ENCODE measurements at regions not wholly inside any gene's neighbourhood (a gene's known extent, or its start where the extent isn't known, plus 50 kb on each side); places are given as distances from the start of the nearest gene placed in this dataset.
"Not testable (repeated sequence)": the region's sequence is repeated elsewhere in the genome, so short reads cannot be mapped to it uniquely, and the experiment has no call there.

DNA sequence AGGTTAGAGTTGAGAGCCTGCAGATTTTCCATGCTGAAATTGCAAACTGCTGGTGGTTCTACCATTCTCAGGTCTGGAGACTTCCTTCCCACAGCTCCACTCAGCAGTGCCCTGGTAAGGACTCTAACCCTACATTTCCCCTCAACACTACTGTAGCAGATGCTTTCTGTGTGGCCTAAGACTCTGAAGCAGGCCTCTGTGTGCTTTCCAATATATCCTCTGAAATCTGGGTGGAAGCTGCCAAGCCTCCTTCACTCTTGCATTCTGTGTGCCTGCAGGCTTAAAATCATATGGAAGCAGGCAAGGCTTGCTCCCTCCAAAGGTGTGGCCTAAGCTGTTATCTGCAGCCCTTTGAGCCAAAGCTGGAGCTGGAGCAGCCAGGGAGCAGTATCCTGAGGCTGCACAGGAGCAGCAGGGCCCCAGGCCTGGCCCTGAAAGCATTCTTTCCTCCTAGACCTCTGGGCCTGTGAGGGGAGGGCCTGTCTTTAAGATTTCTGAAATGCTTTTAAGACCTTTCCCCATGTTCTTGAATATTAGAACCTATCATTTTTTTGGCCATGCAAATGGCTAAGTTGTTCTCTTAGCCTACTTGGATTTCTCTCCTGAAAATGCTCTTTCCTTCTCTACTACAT, 134.1 kb upstream of the TSHZ3 start:
- Mint-ChIP-seq H3K4me3 (no peak overlapping the region), H3K27me3 (peaks cover 3% of the 10 kb centered on the region), H3K27ac (no peak overlapping the region), H3K4me1 (no peaks in the 10 kb centered on the region), H3K9me3 (peaks cover 9% of the 10 kb centered on the region), H3K36me3 (no peaks in the 10 kb centered on the region)

DNA sequence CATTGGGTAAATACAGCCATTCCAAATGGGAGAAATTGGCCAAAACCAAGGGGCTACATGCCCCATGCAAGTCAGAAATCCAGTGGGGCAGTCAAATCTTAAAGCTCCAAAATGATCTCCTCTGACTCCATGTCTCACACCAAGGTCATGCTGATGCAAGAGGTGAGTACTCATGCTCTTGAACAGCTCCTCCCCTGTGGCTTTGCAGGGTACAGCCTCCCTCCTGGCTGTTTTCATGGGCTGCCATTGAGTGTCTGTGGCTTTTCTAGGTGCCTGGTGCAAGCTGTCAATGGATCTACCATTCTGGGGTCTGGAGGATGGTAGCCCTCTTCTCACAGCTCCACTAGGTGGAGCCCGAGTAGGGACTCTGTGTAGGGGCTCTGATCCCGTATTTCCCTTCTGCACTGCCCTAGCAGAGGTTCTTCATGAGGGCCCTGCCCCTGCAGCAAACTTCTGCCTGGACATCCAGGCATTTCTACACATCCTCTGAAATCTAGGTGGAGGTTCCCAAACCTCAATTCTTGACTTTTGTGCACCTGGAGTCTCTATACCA, 135.7 kb upstream of the TSHZ3 start:
- H3K27me3 Mint-ChIP-seq, H3K9me3 Mint-ChIP-seq, H3K36me3 Mint-ChIP-seq, H3K27ac Mint-ChIP-seq, H3K4me1 Mint-ChIP-seq, H3K4me3 Mint-ChIP-seq: not testable (repeated sequence)

DNA sequence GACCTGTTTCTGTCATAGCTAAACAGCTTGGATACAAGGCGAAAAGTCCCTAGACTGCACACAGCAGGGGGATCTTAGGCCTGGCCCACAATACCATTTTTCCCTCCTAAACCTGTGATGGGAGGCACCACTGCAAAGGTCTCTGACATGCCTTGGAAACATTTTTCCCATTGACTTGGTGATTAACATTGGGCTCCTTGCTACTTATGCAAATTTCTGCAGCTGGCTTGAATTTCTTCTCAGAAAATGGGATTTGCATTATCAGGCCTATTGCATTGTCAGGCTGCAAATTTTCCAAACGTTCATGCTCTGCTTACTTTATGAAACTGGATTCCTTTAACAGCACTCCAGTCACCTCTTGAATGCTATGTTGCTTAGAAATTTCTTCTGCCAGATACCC, 136.2 kb upstream of the TSHZ3 start:
- no peaks in the 10 kb centered on the region for H3K4me1 Mint-ChIP-seq
- H3K9me3 Mint-ChIP-seq, result peaks cover 9% of the 10 kb centered on the region
- H3K36me3 Mint-ChIP-seq, result no peaks in the 10 kb centered on the region
- peaks cover 2% of the 10 kb centered on the region for H3K27me3 Mint-ChIP-seq
- no peak overlapping the region for H3K4me3 Mint-ChIP-seq
- no peak overlapping the region for H3K27ac Mint-ChIP-seq

DNA sequence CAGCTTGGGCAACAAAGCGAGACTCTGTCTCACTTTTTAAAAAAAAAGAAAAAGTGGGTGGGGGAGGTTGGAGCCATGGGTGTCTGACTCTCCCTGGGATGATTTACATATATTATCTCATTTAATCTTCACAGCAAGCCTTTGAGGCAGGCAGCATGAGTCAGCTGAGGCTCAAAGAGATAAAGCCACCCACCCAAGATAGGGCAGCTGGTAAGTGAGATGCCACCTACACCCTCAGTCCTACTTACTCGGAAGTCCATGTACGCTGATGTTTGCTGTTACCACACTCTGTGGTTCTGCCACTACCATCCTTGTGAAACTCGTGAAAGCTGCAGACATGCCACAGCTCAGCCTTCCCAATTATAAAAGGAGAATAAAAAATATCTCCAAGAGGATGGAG, 142.0 kb upstream of the TSHZ3 start:
- H3K27me3 Mint-ChIP-seq, result no peaks in the 10 kb centered on the region
- H3K4me3 Mint-ChIP-seq, result no peak overlapping the region
- no peak overlapping the region for H3K27ac Mint-ChIP-seq
- no peaks in the 10 kb centered on the region for H3K4me1 Mint-ChIP-seq
- no peaks in the 10 kb centered on the region for H3K9me3 Mint-ChIP-seq
- H3K36me3 Mint-ChIP-seq, result no peaks in the 10 kb centered on the region

DNA sequence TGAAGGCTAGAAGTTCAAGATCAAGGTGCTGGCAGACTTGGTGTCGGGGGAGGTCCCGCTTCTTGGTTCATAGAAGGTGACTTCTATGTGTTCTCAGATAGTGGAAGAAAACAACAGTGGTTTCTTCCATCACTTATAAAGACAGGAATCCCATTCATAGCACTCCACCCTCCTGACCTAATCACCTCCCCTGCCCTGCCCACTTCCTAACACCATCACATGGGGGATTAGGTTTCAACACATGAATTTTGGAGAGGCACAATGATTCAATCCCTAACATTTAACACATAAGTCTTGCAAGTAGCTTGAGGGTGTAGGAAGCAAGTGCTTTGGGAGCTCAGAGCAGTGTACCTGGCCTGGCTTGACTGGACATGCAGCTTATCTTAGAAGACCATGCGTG, 142.8 kb upstream of the TSHZ3 start:
- Mint-ChIP-seq H3K4me3 (no peak overlapping the region), H3K9me3 (no peaks in the 10 kb centered on the region), H3K36me3 (no peaks in the 10 kb centered on the region), H3K27me3 (no peaks in the 10 kb centered on the region), H3K4me1 (no peaks in the 10 kb centered on the region), H3K27ac (no peak overlapping the region)

DNA sequence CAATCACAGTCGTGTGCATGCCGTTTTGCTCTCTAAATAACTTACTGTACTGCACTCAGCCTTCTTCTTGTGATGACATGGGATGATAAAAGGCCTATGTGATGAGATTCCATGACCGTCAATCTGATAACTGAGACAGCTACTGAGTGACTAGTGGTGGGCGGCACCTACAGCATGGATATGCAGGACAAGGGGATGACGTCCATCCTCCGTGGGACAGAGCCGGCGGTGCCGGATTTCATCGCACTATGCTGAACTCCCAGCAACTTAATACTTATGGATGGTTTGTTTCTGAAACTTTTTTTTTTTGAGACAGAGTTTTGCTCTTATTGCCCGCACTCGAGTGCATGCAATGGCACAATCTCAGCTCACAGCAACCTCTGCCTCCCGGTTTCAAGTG, 146.8 kb upstream of the TSHZ3 start:
- Mint-ChIP-seq H3K36me3 (no peaks in the 10 kb centered on the region), H3K4me1 (no peaks in the 10 kb centered on the region), H3K9me3 (no peaks in the 10 kb centered on the region), H3K4me3 (no peak overlapping the region), H3K27ac (no peak overlapping the region), H3K27me3 (no peaks in the 10 kb centered on the region)

DNA sequence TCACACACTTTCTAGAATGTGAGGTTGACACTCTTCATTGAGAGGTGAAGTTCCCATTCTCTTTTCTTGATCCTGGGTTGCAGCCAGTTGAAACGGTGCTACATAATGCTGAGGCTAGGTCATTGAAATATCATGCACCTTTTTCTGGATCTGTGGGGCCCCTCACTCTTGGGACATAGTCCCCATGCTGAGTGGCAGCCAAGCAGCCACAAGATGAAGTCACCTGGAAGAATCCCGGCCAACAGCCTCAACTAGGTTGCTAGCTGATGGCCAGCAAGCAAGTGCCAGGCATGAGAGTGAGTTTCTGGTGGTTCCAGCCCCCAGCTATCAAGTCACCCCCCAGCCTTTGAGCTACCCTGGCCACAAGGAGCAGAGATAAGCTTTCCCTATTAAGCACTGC, 148.5 kb upstream of the TSHZ3 start:
- Mint-ChIP-seq H3K4me3 (no peak overlapping the region), H3K36me3 (no peaks in the 10 kb centered on the region), H3K27me3 (no peaks in the 10 kb centered on the region), H3K27ac (no peak overlapping the region), H3K4me1 (no peaks in the 10 kb centered on the region), H3K9me3 (no peaks in the 10 kb centered on the region)

DNA sequence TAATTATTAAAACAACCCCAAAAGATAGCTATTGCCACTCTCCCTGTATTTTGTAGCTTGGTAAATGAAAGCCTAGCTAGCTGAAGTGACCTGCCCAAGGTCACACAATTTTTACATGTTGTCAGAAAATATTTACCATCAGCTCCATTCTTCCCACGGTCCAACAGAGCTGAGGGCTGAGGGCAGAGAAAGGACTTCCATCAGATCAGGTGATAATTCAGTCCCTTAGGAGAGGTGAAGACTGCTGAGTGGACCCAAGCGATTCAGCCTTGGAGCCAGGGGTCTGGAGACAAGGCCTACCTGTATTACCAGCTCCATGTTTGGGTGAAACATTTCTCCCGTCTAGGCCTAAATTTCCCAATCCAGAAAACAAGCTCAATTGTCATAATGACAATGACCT, 149.5 kb upstream of the TSHZ3 start:
- Mint-ChIP-seq H3K27ac (no peak overlapping the region), H3K36me3 (no peaks in the 10 kb centered on the region), H3K4me3 (no peak overlapping the region), H3K27me3 (no peaks in the 10 kb centered on the region), H3K4me1 (no peaks in the 10 kb centered on the region), H3K9me3 (no peaks in the 10 kb centered on the region)

DNA sequence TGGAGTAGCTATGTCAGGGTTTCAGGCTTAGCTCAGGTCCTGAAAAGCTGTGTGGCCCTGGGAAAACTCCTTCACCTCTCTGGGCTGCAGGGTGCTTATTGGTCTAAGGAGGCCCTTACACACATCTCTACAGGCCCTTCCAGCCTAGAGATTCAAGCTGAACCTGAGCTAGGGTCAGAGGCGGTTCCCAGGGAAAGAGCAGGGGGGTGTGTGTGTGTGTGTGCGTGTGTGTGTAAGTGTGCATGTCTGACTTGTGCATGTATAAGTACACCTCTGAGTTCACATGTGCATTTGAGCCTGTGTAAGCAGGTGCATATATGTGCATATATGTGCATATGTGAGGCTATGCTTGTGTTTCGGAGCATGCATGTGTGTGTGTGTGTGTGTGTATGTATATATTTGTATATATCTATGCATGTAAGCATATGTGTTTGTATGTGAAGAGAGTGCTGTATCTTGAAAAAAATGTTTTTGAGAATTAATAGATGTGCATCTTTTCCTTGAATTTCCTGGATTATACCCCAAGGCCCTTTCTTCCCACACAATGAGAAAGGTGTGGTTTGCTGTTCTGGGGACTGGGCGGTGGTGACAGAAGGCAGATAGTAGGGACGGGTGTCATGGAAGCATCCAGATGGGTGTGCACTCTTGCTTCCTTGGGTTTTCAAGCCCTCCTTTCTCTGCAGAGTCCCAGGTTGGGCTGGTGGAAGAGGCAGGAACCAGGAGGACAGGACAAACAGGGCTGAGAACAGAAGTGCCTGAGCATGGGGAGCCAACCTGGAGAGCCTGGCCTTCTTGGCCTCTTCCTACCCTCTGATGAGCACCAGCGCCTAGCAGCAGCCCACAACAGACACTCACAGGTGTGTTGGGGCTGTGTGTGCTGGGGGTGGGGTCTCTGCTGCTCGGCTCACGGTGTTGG, 150.3 kb upstream of the TSHZ3 start:
- Mint-ChIP-seq H3K4me3 (no peak overlapping the region), H3K27ac (no peak overlapping the region), H3K27me3 (no peaks in the 10 kb centered on the region), H3K4me1 (no peaks in the 10 kb centered on the region), H3K9me3 (no peaks in the 10 kb centered on the region), H3K36me3 (no peaks in the 10 kb centered on the region)

DNA sequence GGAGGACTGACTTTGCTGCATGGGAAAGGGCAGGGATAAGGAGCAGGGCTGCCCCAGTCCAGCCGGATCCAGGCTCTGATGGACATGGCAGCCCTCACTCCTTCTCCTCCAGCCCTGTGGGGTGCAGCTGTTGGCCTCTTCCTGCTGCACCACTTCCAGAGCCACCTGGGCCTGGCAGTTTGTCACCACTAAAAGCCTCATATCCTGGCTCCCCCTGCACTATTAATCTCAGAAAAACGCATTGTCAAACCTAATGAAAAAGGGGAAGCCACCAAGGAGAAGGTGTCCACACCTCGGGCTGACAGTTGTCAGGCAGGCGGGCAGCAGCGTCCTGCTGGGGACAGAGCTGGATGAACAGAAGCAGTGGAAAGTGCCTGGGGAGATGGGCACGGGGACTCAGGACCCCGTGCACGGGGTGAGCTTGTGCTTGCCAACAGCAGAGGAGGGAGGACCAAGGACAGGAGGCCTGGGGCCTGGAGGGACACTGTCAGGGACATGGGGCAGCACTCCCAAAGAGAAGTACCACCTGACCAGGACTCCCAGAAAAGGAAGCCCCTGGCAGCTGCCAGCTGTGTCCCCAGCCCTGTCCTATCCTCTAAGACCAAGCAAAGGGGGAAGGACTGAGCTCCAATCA, 151.1 kb upstream of the TSHZ3 start:
- no peaks in the 10 kb centered on the region for H3K4me1 Mint-ChIP-seq
- no peak overlapping the region for H3K27ac Mint-ChIP-seq
- H3K9me3 Mint-ChIP-seq, result no peaks in the 10 kb centered on the region
- H3K27me3 Mint-ChIP-seq, result peaks cover under 1% of the 10 kb centered on the region
- no peaks in the 10 kb centered on the region for H3K36me3 Mint-ChIP-seq
- H3K4me3 Mint-ChIP-seq, result no peak overlapping the region

DNA sequence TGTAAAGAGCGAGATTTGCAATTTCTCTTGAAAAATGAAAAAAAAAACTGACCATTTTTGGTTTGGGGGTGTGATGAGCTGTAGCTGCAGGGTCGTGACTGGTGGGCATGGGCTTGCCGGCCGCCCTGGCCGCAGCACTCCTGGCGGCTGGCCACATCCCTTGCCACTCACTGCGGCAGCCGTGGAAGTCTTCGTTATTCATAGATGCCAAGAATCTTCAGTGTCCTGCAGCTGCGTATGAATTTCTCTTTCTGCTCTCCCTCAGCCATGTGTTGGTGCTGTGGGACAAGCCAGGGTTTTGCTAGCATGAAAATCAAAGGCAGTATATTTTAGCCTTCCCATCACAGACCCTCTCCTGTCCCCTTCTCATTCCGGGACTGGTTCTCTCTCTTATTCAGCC, 151.7 kb upstream of the TSHZ3 start:
- Mint-ChIP-seq H3K4me3 (no peak overlapping the region), H3K9me3 (no peaks in the 10 kb centered on the region), H3K27ac (no peak overlapping the region), H3K36me3 (no peaks in the 10 kb centered on the region), H3K4me1 (no peaks in the 10 kb centered on the region), H3K27me3 (peaks cover 3% of the 10 kb centered on the region)

DNA sequence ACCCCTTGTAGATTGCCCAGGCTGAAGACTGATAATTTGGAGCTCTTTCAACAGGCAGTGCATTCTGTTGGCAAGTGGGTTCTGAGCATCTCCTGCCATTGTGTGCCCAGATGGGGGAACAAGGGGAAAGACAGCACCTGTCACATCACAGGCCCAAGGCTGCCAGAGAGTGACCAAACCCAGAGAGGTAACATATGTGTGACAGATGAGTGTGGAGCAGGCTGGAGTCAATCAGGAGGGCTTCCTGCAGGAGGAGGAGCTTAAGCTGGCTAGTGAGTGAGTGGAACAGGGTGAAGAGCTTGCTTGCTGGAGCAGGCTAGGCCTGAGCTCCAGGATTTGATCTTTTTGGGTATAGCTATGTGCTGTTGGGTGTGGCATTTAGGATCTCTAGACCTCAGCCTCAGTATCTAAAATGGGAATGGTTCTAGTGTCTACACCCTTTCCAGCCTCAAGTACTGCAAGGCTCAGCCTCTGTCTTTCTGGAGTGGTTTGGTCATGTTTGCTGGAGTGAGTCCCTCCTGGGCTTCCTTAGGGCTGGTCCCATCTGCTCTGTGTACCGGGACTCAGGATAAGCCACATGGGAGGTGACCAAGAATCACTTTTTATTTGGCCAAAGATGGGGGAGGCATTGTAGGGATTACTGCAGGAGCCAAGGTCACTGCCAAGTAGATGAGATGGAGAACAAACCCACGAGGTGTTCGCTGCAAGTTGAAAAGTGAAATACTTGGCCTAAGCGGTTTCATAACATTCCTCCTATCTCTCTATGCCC, 152.4 kb upstream of the TSHZ3 start:
- Mint-ChIP-seq H3K27ac (no peak overlapping the region), H3K27me3 (peaks cover 3% of the 10 kb centered on the region), H3K9me3 (no peaks in the 10 kb centered on the region), H3K4me1 (no peaks in the 10 kb centered on the region), H3K36me3 (no peaks in the 10 kb centered on the region), H3K4me3 (no peak overlapping the region)

DNA sequence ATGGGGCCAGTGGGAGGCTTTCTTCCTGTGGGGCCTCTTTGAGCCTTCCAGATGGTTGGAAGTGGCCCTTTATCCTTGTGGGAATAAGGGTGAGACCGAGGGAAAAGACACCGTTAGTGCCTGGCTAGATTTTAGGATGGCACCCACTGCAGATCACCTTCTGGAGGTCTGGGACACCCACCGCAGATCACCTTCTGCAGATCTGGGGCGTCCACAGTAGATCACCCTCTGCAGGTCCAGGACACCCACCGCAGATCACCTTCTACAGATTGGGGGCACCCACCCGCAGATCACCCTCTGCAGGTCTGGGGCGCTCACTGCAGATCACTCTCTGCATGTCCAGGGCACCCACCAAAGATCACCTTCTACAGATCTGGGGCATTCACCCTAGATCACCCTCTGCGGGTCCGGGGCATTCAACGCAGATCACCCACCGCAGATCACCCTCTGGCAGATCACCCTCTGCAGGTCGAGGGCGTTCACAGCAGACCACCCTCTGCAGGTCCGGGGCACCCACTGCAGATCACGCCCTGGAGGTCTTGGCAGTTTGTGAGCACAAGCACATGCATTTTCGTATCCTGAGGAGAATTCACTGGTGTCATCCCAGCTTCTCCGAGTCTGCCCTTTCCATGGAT, 153.4 kb upstream of the TSHZ3 start:
- H3K27ac Mint-ChIP-seq, result no peak overlapping the region
- H3K4me3 Mint-ChIP-seq, result no peak overlapping the region
- H3K36me3 Mint-ChIP-seq, result no peaks in the 10 kb centered on the region
- no peaks in the 10 kb centered on the region for H3K9me3 Mint-ChIP-seq
- no peaks in the 10 kb centered on the region for H3K4me1 Mint-ChIP-seq
- H3K27me3 Mint-ChIP-seq, result peaks cover 3% of the 10 kb centered on the region

DNA sequence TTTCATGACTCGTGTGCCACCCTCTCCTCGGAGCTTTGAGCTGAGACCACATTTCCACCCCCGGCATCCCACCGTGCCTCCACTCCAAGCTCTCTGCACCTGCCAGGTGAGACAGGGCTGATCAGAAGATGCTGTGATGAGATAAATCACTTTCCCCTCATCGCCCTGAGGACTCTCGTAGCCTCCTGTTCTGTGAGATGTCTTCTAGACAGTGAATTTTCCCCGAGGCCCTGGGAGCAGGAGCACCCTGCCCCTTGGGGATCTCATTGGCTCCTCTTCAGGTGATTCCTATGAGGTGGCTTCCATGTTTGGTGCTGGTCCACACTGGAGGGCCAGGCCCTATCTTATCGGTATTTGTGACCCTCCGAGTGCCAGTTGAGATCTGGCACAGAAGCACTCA, 154.0 kb upstream of the TSHZ3 start:
- Mint-ChIP-seq H3K4me1 (no peaks in the 10 kb centered on the region), H3K9me3 (no peaks in the 10 kb centered on the region), H3K36me3 (no peaks in the 10 kb centered on the region), H3K4me3 (no peak overlapping the region), H3K27ac (no peak overlapping the region), H3K27me3 (peaks cover 3% of the 10 kb centered on the region)

DNA sequence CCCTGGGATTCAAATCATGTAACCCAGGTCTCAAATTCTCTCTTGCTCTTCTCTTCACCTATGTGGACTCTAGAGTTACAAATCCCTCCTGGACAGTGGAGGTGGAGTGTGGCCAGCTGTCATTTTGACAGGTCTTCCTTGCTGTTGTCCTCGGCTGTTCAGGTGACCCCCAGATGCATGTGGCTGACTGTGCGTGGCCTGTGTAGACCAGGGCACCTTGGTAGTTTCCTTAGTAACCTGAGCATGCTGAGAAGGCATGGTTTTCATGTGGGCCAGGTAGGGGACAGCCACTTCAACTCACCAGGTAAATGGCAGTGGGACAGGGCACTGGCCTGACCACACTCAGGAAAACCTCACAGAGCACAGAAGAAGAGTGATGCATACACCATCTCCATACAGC, 155.0 kb upstream of the TSHZ3 start:
- no peak overlapping the region for H3K27ac Mint-ChIP-seq
- no peaks in the 10 kb centered on the region for H3K4me1 Mint-ChIP-seq
- peaks cover 3% of the 10 kb centered on the region for H3K27me3 Mint-ChIP-seq
- H3K36me3 Mint-ChIP-seq, result no peaks in the 10 kb centered on the region
- H3K9me3 Mint-ChIP-seq, result no peaks in the 10 kb centered on the region
- H3K4me3 Mint-ChIP-seq, result no peak overlapping the region
